HG02763 (cell line): ENCODE measurements at regions not wholly inside any gene's neighbourhood (a gene's known extent, or its start where the extent isn't known, plus 50 kb on each side); places are given as distances from the start of the nearest gene placed in this dataset.
"Not testable (repeated sequence)": the region's sequence is repeated elsewhere in the genome, so short reads cannot be mapped to it uniquely, and the experiment has no call there.

Experiments used
- ATAC-seq: cut with Tn5 transposase; IDR thresholded peaks from one replicate; pipeline ENCODE4 v1.9.1; 2021; ENCODE audit warnings: mild to moderate bottlenecking, moderate library complexity; ENCODE audit not compliant: unreplicated experiment

DNA sequence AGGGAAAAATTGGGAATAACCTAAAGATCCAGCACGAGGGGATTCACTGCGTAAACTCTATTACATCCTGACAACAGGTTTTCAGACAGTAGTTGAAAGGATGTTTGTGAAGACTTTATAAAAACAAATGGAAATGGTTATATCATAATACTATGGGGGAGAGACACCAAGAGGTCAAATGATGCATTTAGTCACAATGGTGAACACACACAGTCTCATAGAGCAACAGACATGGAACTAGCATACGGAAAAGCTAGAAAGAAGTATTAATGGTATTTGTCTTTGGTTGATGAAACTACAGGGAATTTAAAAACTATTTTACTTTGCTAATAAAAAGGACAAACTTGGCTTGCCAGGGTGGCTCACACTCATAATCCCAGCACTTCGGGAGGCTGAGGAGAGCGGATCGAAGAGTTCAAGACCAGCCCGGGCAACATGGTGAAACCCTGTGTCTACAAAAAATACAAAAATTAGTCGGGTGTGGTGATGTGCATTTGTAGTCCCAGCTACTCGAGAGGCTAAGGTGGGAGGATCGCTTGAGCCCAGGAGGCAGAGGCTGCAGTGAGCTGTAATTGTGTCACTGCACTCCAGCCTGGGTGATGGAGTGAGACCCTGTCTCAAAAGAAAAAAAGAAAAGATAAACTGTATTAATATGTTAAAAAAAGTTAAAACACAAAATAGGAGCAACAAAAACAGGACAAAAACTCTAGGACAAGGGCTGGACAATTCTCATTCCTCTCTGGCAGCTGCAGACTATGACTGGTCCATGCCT lies 94.8 kb downstream of the MYCN start:
- no peak for ATAC-seq

DNA sequence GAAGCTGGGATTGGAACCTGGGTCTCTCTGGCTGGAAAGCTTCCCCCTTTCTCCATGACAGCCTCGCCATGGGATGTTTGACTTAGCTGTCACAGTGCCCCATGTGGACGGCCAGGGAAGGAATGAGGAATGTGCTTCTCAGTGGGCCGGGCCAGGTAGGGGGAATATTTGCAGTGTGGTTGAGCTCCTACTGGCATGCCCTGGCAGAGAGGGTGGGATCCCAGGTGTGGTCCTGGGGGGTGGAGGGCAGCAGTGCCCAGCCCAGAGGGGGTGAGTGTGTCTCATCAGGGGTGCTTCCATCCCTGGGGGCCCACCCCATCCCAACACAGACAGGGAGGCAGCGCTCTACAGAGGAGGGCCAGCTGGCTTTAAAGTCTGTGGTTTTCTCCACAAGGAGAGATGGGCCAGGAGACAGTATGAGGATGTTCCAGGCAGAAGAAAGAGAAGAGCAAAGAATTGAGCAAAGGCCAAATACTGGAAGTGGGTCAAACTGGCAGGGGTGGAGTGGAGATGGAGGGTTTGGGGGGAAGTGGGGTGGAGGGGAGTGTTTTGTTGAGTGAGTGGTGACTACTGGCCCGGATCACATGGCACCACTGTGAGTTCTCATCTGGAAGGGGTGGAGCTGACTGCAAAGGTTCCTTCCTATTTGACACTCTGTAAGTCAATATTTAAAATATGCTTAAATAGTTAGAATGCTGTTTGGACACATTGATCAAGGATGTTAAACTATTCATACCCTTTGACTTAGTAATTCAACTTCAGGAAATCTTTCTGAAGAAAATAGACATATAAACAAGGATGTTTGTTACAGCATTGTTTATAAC lies 94.0 kb downstream of the MYCN start:
- no peak for ATAC-seq

DNA sequence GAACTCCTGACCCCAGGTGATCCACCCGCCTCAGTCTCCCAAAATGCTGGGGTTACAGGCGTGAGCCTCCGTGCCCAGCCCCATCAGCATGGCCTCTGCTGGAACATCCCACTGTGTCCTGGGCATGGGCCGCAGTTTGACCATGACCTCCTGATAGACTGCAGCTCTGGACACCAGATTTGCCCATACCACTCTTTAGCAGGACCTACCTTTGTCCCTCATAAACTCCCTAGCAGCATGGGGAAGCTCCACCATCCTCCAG lies 92.6 kb downstream of the MYCN start:
- ATAC-seq, result no peak

GRCh38 chr2:16032282-16033031 lies 92.1 kb downstream of the MYCN start:
- no peak for ATAC-seq

DNA sequence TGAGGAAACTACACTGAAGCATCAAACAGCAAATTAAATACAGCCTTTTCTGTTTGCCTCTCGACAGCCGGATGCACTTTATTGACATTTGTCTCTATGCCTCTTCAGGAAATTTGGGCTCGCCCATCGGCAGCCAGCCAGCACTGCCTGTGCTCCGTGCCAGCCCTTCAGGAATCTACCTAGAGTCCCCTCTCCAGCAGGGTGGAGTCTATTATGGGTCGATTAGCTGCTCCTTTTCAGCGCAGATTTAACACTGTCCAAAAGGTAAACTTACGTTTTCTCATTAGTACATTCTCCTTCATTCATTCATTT lies 91.5 kb downstream of the MYCN start:
- ATAC-seq, result no peak

DNA sequence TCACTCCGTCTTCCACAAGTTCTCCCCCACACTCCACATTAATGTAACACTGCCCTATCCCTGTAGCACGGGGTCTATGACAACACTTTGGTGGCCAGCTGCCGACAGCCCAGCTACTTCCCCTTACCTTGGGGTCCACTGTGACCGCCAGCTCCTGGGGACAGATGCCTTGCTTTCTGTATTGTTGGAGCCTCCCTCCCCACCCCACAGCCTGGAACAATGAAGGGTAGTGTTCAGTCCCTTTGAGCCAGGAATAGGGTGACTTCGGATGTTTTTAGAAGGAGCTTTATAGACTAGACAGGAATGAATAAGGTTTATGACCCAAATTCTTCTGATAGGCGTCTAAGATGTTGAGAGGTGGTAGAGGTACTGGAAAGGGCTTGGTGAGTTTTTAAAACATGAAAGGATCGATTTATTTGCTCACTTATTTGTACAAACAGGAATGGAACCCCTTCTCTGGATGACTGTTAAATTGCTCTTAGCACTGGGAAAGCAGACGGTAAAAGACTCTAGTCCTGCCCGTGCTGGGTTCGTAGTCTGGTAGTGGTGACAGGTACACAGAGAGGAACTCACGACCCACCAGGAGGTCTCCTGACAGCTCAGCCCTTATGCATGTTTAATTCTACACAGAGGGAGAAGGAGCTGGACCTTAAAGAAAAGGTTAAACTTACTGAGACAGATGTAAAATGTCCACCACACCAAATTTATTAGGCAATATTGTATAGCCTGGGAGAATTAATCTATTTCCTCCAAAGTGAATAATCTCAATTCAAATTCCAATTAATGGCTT lies 90.9 kb downstream of the MYCN start:
- no peak for ATAC-seq

GRCh38 chr2:16030206-16031057 lies 90.1 kb downstream of the MYCN start:
- no peak for ATAC-seq

DNA sequence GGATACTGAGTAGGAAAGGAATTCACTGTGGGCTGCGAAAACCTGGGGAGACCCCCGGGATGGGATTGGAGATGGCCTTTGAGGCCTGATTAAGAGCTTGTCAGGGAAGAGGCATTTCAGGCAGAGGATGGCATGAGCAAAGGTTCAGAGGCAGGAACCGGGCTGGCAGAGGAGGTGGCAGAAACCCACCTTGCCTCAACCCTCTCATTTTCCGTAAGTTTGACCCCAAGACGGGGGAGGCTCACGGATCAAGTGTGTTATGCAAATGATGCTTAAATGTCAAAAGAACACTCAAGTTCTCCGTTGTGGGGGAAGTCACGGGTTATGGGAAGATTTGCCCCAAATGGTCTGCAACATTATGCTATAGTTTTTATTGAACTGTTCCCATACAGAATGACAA lies 88.3 kb downstream of the MYCN start:
- no peak for ATAC-seq

DNA sequence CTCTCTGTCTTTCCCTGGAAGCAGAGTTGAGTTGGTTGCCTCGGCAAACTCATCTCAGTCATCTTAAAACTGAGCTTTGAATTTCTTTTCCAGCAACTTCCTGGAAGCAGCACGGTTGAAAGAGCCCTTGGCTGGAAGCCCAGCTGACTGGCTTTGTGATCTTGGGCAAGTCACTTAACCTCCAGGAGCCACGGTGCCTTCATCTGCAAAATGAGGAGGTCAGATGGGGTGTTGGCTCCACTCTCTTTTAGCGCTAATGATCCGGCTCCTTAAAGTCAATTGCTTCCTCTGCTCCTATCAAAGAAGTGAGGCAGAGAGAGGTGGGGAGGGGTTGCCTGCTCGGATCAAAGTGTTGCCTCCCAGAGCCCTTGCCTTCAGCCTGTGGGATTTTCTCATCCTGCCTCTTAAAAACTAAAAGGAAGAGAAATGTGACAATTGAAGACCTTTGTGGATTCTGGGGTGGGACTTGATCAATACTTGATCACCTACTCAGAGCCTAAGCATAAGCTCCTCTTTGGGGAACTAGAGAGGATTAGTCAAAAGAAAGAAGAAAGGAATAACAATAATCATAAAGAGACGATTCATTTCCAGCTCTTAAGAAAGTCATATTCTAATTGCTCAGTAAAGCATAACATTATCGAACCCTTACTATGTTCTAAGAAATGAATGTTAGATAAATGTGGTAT lies 86.6 kb downstream of the MYCN start:
- ATAC-seq, result no peak

- ATAC-seq, result no peak
These were observed 85.7 kb downstream of the MYCN start for GRCh38 chr2:16025876-16026640.

GRCh38 chr2:16025211-16025875 lies 85.0 kb downstream of the MYCN start:
- ATAC-seq, result no peak

DNA sequence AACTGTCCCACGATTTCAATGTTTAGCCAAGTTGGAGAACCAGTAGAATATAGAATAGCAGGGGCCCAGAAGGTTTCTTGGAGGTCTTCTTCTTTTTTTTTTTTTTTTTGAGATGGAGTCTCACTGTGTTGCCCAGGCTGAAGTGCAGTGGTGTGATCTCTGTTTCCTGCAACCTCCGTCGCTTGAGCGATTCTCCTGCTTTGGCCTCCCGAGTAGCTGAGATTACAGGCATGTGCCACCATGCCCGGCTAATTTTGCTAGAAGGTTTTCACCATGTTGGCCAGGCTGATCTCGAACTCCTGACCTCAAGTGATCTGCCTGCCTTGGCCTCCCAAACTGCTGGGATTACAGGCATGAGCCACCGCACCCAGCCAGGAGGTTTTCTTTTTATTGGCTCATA lies 84.3 kb downstream of the MYCN start:
- not testable (repeated sequence) for ATAC-seq

- ATAC-seq, result no peak
These were observed 83.4 kb downstream of the MYCN start for GRCh38 chr2:16023506-16024360.

DNA sequence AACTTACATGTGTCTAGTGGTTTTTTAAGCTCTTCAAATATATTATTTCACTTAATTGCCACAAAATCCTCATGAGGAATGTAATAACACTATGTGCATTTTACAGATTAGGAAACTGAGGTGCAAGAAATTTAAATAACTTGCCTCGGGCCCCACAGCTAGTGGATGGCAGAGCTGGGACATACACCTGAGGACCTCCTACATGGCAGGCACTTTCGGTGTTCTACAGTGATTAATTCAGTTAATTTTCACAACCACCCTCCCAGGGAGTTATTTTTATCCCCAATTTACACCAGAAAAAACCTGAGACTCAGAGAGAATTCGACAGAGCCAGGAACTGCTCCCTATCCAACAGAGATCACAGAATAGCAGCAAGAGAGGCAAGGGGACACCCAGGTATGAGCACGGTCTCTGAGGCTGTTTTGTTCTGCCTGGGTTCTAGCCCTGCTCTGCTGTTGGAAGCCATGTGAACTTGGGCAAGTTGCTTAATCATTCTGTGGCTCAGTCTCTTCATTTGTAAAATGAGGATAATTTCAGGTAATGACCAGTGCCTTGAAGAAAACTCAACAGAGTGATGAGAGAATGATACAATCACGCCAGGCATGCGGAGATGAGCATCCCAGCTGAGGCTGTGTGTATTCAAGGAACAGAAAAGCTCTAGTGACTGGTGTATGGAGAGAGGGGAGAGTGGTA lies 82.3 kb downstream of the MYCN start:
- no peak for ATAC-seq

DNA sequence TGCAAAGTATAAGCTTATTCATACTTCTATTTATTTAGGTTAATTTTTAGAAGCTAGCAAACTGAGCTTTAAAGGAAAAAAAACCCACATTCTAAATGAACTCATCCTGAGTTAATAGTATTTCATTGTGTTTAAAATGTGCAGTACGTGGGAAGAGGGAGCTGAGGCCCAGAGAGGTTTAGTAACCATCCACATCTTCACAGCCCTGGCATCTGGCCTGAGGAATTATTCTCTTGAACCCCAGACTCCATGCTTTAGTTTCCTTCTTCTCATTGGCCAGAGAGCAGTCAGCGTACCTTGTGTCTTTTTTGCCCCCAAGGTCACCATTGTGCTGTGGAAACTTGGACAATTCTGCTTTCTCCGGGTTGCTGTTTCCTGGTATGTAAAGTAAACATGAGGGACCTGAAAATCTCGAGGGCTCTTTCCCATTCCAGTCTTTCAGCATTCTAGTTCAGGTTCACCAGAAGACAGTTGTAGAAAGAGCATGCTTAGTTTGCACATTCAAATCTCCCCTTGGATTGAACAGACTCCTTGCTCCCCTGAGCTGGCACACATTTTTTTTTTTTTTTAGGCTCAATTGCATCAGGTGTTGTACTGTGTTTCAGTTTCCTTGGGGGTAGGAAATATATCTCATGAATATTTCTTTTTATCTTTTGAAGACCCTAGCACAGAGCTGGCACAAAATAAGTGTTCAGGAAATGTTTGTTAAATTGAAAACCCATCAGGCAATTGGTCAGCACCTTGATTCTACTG lies 81.4 kb downstream of the MYCN start:
- ATAC-seq, result no peak

- no peak for ATAC-seq
These were observed 80.1 kb downstream of the MYCN start for GRCh38 chr2:16020389-16021008.
